ENCODE measurements at regions not wholly inside any gene's neighbourhood (a gene's known extent, or its start where the extent isn't known, plus 50 kb on each side); places are given as distances from the start of the nearest gene placed in this dataset.
"Not testable (repeated sequence)": the region's sequence is repeated elsewhere in the genome, so short reads cannot be mapped to it uniquely, and the experiment has no call there.

GRCh38 chr11:41824287-41824686, 364.8 kb upstream of the LRRC4C start:
- not testable (repeated sequence) for TF ChIP-seq POLR2A (IDR thresholded peaks at IDR 0.05); CTCF (IDR thresholded peaks at IDR 0.05); EP300 (IDR thresholded peaks at IDR 0.05; ENCODE audit: low read depth)

All from transverse colon (tissue), 3 donors.